Natural killer cell (primary cell): ENCODE measurements at regions not wholly inside any gene's neighbourhood (a gene's known extent, or its start where the extent isn't known, plus 50 kb on each side); places are given as distances from the start of the nearest gene placed in this dataset.

Experiments used
- ATAC-seq, 3 donors: fragments of 150-1000 bp in 2 of 3; fragments of 200-7000 bp in 1 of 3; cut with Tn5 transposase; 1 replicate in 1 of 3; 2 replicates in 2 of 3; pipeline ENCODE4 v1.10.0; 2021; ENCODE audit warnings: mild to moderate bottlenecking in 2 of 3, moderate library complexity in 2 of 3
- DNase-seq, 2 donors: peaks; one replicate each; pipeline versions ENCODE4 v3.0.0 to v3.0.0-alpha.2; 2013 to 2021; ENCODE audit warnings: mixed read lengths in 1 of 2
- H3K27ac ChIP-seq: one replicate; pipeline ENCODE4 v1.5.1; 2013; ENCODE audit warnings: mild to moderate bottlenecking, low read length
- H3K27me3 ChIP-seq: one replicate; pipeline ENCODE4 v1.6.1; 2013; ENCODE audit warnings: low read length; ENCODE audit not compliant: control insufficient read depth, insufficient read depth
- H3K36me3 ChIP-seq: one replicate; pipeline ENCODE4 v1.6.1; 2013; ENCODE audit warnings: low read length; ENCODE audit not compliant: control insufficient read depth, insufficient read depth
- H3K4me1 ChIP-seq: one replicate; pipeline ENCODE4 v1.6.1; 2013; ENCODE audit warnings: low read length; ENCODE audit not compliant: control insufficient read depth, insufficient read depth
- H3K4me3 ChIP-seq: one replicate; pipeline ENCODE4 v1.5.1; 2013; ENCODE audit warnings: low read length
- H3K9me3 ChIP-seq: one replicate; pipeline ENCODE4 v1.6.1; 2013; ENCODE audit warnings: low read length; ENCODE audit not compliant: control insufficient read depth, insufficient read depth
- H3K27ac Mint-ChIP-seq, 2 donors: one replicate each; pipeline ENCODE4 v1.8.0; 2022; ENCODE audit warnings: mild to moderate bottlenecking in 2 of 2, mixed read lengths in 2 of 2, moderate library complexity in 1 of 2
- H3K27me3 Mint-ChIP-seq, 2 donors: one replicate each; pipeline ENCODE4 v1.8.0; 2022; ENCODE audit warnings: low read depth in 2 of 2, mixed read lengths in 2 of 2
- H3K36me3 Mint-ChIP-seq: one replicate; pipeline ENCODE4 v1.8.0; 2022; ENCODE audit warnings: mixed read lengths
- H3K4me1 Mint-ChIP-seq, 2 donors: one replicate each; pipeline ENCODE4 v1.8.0; 2022; ENCODE audit warnings: mixed read lengths in 2 of 2
- H3K4me3 Mint-ChIP-seq: one replicate; pipeline ENCODE4 v1.8.0; 2022; ENCODE audit warnings: mild to moderate bottlenecking, moderate library complexity, mixed read lengths
- H3K9me3 Mint-ChIP-seq, 2 donors: one replicate each; pipeline ENCODE4 v1.8.0; 2022; ENCODE audit warnings: mixed read lengths in 2 of 2
- CTCF ChIP-seq: fragments of 200-600 bp; IDR thresholded peaks from one replicate; pipeline ENCODE4 v1.8.0; 2022; ENCODE audit warnings: antibody characterized with exemption
- WGBS: methylation state at CpG from one replicate; pipeline ENCODE4 v1.1.7; 2013; ENCODE audit warnings: missing lambda C conversion rate; ENCODE audit not compliant: insufficient coverage; 5-methylcytosine and 5-hydroxymethylcytosine counted together
- intact Hi-C: fragments of 100-400 bp; cut with micrococcal nuclease; formaldehyde crosslinking; loops from one replicate; pipeline ENCODE4 v1.14.2; 2022

GRCh38 chr12:54128416-54128815 lies 60.4 kb downstream of the SMUG1 start:
- no peaks in the 10 kb centered on the region for H3K9me3 Mint-ChIP-seq
- TF ChIP-seq CTCF, result no peak

GRCh38 chr12:54129028-54129903 lies 59.5 kb downstream of the SMUG1 start:
- WGBS, result 70% methylated on average over 20 of the region's 20 CpGs
- DNase-seq (no peak), ATAC-seq (no peak)
- Histone ChIP-seq H3K27me3 (peaks cover 29% of the 10 kb centered on the region), H3K9me3 (no peaks in the 10 kb centered on the region), H3K4me3 (no peak overlapping the region), H3K4me1 (peaks cover 20% of the 10 kb centered on the region), H3K36me3 (no peaks in the 10 kb centered on the region), H3K27ac (no peak overlapping the region)
- H3K9me3 Mint-ChIP-seq, result no peaks in the 10 kb centered on the region
- no peak for TF ChIP-seq CTCF
- H3K27me3 Mint-ChIP-seq, result peaks cover 53 to 55% of the 10 kb centered on the region in 2 donors
- no peak overlapping the region for H3K4me3 Mint-ChIP-seq
- H3K36me3 Mint-ChIP-seq, result no peaks in the 10 kb centered on the region
- H3K4me1 Mint-ChIP-seq, result peaks cover 6 to 7% of the 10 kb centered on the region in 2 donors
- intact Hi-C loops, result no loop called here
- H3K27ac Mint-ChIP-seq, result no peak overlapping the region

More at GRCh38 chr12:54128416-54128815, 60.4 kb downstream of the SMUG1 start:
- no peaks in the 10 kb centered on the region for H3K36me3 ChIP-seq
- no peak for DNase-seq
- WGBS, result 82% methylated on average over 2 of the region's 3 CpGs
- peaks cover 20% of the 10 kb centered on the region for H3K4me1 ChIP-seq
- no peaks in the 10 kb centered on the region for H3K9me3 ChIP-seq
- H3K4me3 Mint-ChIP-seq, result no peak overlapping the region
- no peaks in the 10 kb centered on the region for H3K36me3 Mint-ChIP-seq
- no peak overlapping the region for H3K27ac Mint-ChIP-seq
- H3K27me3 Mint-ChIP-seq, result peaks cover 53 to 55% of the 10 kb centered on the region in 2 donors
- ATAC-seq, result no peak
- H3K27ac ChIP-seq, result no peak overlapping the region
- H3K27me3 ChIP-seq, result peaks cover 33% of the 10 kb centered on the region
- H3K4me1 Mint-ChIP-seq, result peaks cover 6 to 7% of the 10 kb centered on the region in 2 donors
- H3K4me3 ChIP-seq, result no peak overlapping the region
- intact Hi-C loops, result no loop called here
